ENCODE measurements at regions not wholly inside any gene's neighbourhood (a gene's known extent, or its start where the extent isn't known, plus 50 kb on each side); places are given as distances from the start of the nearest gene placed in this dataset.

DNA sequence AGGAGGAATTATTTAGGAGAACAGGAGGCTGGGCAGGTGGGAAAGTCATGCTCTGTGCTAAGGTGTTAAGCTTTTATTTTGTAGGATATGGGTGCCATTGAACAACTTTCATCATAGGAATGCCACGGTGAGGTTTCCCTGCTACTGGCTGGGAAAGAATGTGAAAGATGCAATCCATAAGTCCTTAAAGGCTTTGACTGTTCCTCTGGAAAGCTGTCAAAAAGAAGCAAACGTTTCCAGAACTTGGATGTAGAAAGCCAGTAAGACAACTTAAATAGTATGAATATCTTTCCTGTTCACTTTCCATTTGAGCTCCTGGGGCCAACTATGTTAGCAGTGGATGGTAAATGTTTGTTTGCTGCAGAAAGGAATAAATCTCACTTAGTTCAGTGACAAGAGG lies 574.4 kb downstream of the RNF144B start:
- Histone ChIP-seq H4K8ac (ENCODE audit: low read depth in 2 of 2, low read length in 2 of 2) (no peak overlapping the region), H4K20me1 (ENCODE audit: insufficient read depth, low read length) (no peaks in the 10 kb centered on the region), H3K9me1 (ENCODE audit: insufficient read depth, low read length) (no peaks in the 10 kb centered on the region), H2AFZ (replicated peaks; ENCODE audit: low read length, poor library complexity) (no peak overlapping the region), H3K14ac (replicated peaks; ENCODE audit: low read depth, low read length) (no peak overlapping the region), H3K79me1 (ENCODE audit: low read depth in 1 of 2, low read length in 2 of 2) (no peaks in the 10 kb centered on the region), H3K4ac (ENCODE audit: low read depth, low read length) (no peak overlapping the region), H3K4me3 (ENCODE audit: insufficient read depth, low read depth, low read length) (no peak overlapping the region), H3K36me3 (ENCODE audit: control insufficient read depth, insufficient read depth, low read length) (no peaks in the 10 kb centered on the region), H3K4me2 (ENCODE audit: low read depth, low read length) (no peak overlapping the region), H3K18ac (ENCODE audit: low read depth, low read length) (no peak overlapping the region), H2AK5ac (ENCODE audit: low read depth, low read length) (no peak overlapping the region), H3K9me3 (ENCODE audit: control insufficient read depth, insufficient read depth, low read length) (peaks cover 7% of the 10 kb centered on the region), H3K27ac (ENCODE audit: insufficient read depth, low read length) (no peak overlapping the region), H2AK9ac (replicated peaks; ENCODE audit: low read depth, low read length, poor library complexity) (no peak overlapping the region), H4K5ac (ENCODE audit: low read depth, low read length) (no peak overlapping the region), H3K27me3 (ENCODE audit: control insufficient read depth, insufficient read depth, low read length) (no peaks in the 10 kb centered on the region), H2BK5ac (ENCODE audit: low read depth, low read length, poor library complexity, severe bottlenecking) (no peak overlapping the region), H3K23ac (ENCODE audit: low read depth, low read length) (no peak overlapping the region), H2BK120ac (ENCODE audit: low read depth, low read length) (no peak overlapping the region), H2BK20ac (ENCODE audit: low read depth, low read length) (no peak overlapping the region), H4K91ac (ENCODE audit: insufficient read depth, low read depth, low read length) (no peak overlapping the region), H3K4me1 (ENCODE audit: control insufficient read depth, insufficient read depth, low read length) (no peaks in the 10 kb centered on the region), H3K9ac (ENCODE audit: low read depth, low read length) (no peak overlapping the region), H3K56ac (ENCODE audit: extremely low read depth, insufficient read depth, low read length) (no peak overlapping the region), H2BK15ac (ENCODE audit: low read depth, low read length) (no peak overlapping the region)
- BruUV-seq (replicated peaks): no TSS peak
- ChIA-PET POLR2A (ENCODE audit: unreplicated experiment) (no interaction called here), CTCF (no interaction called here)
- TF ChIP-seq POLR2A (IDR thresholded peaks at IDR 0.05; ENCODE audit: low read depth, low read length): no peak
- no peak for TF ChIP-seq NFE2L2 (IDR thresholded peaks at IDR 0.05; ENCODE audit: low read depth, low read length)
- no peak for TF ChIP-seq ELK1 (IDR thresholded peaks at IDR 0.05; ENCODE audit: borderline replicate concordance, low read depth, low read length)
- TF ChIP-seq CEBPB (IDR thresholded peaks at IDR 0.05; ENCODE audit: low read depth, low read length): no peak
- no peak for TF ChIP-seq RCOR1 (IDR thresholded peaks at IDR 0.05; ENCODE audit: insufficient replicate concordance, low read length)
- no peak for TF ChIP-seq MAFK (IDR thresholded peaks at IDR 0.05; ENCODE audit: low read depth, low read length)
- no peak for TF ChIP-seq USF2 (IDR thresholded peaks at IDR 0.05; ENCODE audit: low read depth, low read length)
- no peak for TF ChIP-seq FOS (IDR thresholded peaks at IDR 0.05; ENCODE audit: low read depth, low read length)
- TF ChIP-seq RFX5 (IDR thresholded peaks at IDR 0.05; ENCODE audit: low read depth, low read length): no peak
- TF ChIP-seq, protein P1, sequence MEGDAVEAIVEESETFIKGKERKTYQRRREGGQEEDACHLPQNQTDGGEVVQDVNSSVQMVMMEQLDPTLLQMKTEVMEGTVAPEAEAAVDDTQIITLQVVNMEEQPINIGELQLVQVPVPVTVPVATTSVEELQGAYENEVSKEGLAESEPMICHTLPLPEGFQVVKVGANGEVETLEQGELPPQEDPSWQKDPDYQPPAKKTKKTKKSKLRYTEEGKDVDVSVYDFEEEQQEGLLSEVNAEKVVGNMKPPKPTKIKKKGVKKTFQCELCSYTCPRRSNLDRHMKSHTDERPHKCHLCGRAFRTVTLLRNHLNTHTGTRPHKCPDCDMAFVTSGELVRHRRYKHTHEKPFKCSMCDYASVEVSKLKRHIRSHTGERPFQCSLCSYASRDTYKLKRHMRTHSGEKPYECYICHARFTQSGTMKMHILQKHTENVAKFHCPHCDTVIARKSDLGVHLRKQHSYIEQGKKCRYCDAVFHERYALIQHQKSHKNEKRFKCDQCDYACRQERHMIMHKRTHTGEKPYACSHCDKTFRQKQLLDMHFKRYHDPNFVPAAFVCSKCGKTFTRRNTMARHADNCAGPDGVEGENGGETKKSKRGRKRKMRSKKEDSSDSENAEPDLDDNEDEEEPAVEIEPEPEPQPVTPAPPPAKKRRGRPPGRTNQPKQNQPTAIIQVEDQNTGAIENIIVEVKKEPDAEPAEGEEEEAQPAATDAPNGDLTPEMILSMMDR (conservative IDR thresholded peaks at IDR 0.05; ENCODE audit: low read depth, low read length): no peak
- TF ChIP-seq RAD21 (IDR thresholded peaks at IDR 0.05; ENCODE audit: low read length): no peak
- TF ChIP-seq CHD1 (IDR thresholded peaks at IDR 0.05; ENCODE audit: low read depth, low read length): no peak
- no peak for TF ChIP-seq BHLHE40 (IDR thresholded peaks at IDR 0.05; ENCODE audit: low read depth, low read length)
- TF ChIP-seq MAZ (IDR thresholded peaks at IDR 0.05; ENCODE audit: borderline replicate concordance, low read depth, low read length): no peak
- no peak for TF ChIP-seq SMC3 (IDR thresholded peaks at IDR 0.05; ENCODE audit: low read depth, low read length)
- TF ChIP-seq MXI1 (IDR thresholded peaks at IDR 0.05; ENCODE audit: borderline replicate concordance, low read depth, low read length): no peak
- ATAC-seq (ENCODE audit: low read depth): no peak
- DNase-seq: no peak
- dilution Hi-C loops (cut with HindIII; ENCODE audit: low sequenced_read_pairs, unreplicated experiment): no loop called here
- WGBS, 2 experiments (ENCODE audit: extremely low coverage in 2 of 2, insufficient read length in 1 of 2): no CpG with 5 or more reads among the region's 2 CpGs
- in situ Hi-C loops (cut with MboI; ENCODE audit: low sequenced_read_pairs): no loop called here
- intact Hi-C loops (cut with micrococcal nuclease): no loop called here

Measured in IMR-90 (cell line).